Daoy (cell line): ENCODE measurements at regions not wholly inside any gene's neighbourhood (a gene's known extent, or its start where the extent isn't known, plus 50 kb on each side); places are given as distances from the start of the nearest gene placed in this dataset.

Experiments
- DNase-seq: peaks from one replicate; pipeline ENCODE4 v3.0.0-alpha.2; 2015; ENCODE audit warnings: low read depth

- no peak for DNase-seq
These were observed 571.9 kb upstream of the PKDCC start for GRCh38 chr2:41475959-41476358.

- no peak for DNase-seq
These were observed 565.2 kb upstream of the PKDCC start for GRCh38 chr2:41482659-41483058.

- DNase-seq, result no peak
These were observed 564.6 kb upstream of the PKDCC start for GRCh38 chr2:41483226-41483625.

GRCh38 chr2:41483982-41484857 lies 563.6 kb upstream of the PKDCC start:
- DNase-seq, result no peak

- DNase-seq, result no peak
These were observed 563.0 kb upstream of the PKDCC start for GRCh38 chr2:41484858-41485234.

GRCh38 chr2:41486948-41487347 lies 560.9 kb upstream of the PKDCC start:
- DNase-seq, result no peak

GRCh38 chr2:41488888-41489287 lies 558.9 kb upstream of the PKDCC start:
- no peak for DNase-seq

GRCh38 chr2:41489638-41490037 lies 558.2 kb upstream of the PKDCC start:
- no peak for DNase-seq

- DNase-seq, result no peak
These were observed 552.8 kb upstream of the PKDCC start for GRCh38 chr2:41495050-41495449.

- DNase-seq, result no peak
These were observed 550.9 kb upstream of the PKDCC start for GRCh38 chr2:41496908-41497307.

- DNase-seq, result no peak
These were observed 549.0 kb upstream of the PKDCC start for GRCh38 chr2:41498781-41499180.

- no peak for DNase-seq
These were observed 546.9 kb upstream of the PKDCC start for GRCh38 chr2:41500895-41501294.

GRCh38 chr2:41502752-41503151 lies 545.1 kb upstream of the PKDCC start:
- no peak for DNase-seq

- DNase-seq, result no peak
These were observed 543.3 kb upstream of the PKDCC start for GRCh38 chr2:41504532-41504931.

- DNase-seq, result no peak
These were observed 537.7 kb upstream of the PKDCC start for GRCh38 chr2:41510108-41510507.

GRCh38 chr2:41521211-41521610 lies 526.6 kb upstream of the PKDCC start:
- DNase-seq, result no peak

GRCh38 chr2:41527525-41528323 lies 520.1 kb upstream of the PKDCC start:
- no peak for DNase-seq

GRCh38 chr2:41535575-41535974 lies 512.2 kb upstream of the PKDCC start:
- no peak for DNase-seq

GRCh38 chr2:41540272-41540998 lies 507.4 kb upstream of the PKDCC start:
- DNase-seq, result no peak

- no peak for DNase-seq
These were observed 504.1 kb upstream of the PKDCC start for GRCh38 chr2:41543726-41544125.

- DNase-seq, result no peak
These were observed 503.1 kb upstream of the PKDCC start for GRCh38 chr2:41544709-41545108.

- DNase-seq, result no peak
These were observed 501.8 kb upstream of the PKDCC start for GRCh38 chr2:41546031-41546430.
